ENCODE measurements at regions not wholly inside any gene's neighbourhood (a gene's known extent, or its start where the extent isn't known, plus 50 kb on each side); places are given as distances from the start of the nearest gene placed in this dataset.

DNA sequence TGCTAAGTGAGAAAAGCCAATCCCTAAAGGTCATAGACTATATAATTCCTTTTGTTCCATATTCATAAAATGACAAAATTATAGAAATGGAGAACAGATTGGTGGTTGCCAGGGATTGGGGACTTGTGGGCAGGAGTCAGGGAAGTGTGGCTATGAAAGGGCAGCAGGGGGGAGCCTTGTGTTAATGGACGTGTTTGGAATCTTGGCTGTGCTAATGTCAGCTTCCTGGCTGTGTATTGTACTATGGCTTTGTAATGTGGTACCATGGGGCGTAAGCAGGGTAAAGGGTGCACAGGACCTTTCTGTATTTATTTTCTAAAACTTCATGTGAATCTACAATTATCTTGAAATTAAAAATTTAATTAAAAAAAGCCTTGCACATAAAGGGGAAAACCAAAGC lies 248.5 kb downstream of the UQCRFS1 start:
- Histone ChIP-seq H2AK5ac (ENCODE audit: insufficient read length, low read length) (no peak overlapping the region), H3K23me2 (ENCODE audit: insufficient read length, low read depth, low read length, poor library complexity, severe bottlenecking) (no peaks in the 10 kb centered on the region), H2BK120ac (ENCODE audit: low read depth, low read length, poor library complexity, severe bottlenecking) (no peak overlapping the region), H3K4me2 (ENCODE audit: insufficient read depth, insufficient read length, low read length) (no peak overlapping the region), H4K5ac (ENCODE audit: insufficient read length, low read depth, low read length) (no peak overlapping the region), H3K79me2 (ENCODE audit: insufficient read depth, low read length) (no peaks in the 10 kb centered on the region; the same call in 1 of the 2 replicates), H4K20me1 (ENCODE audit: control insufficient read depth, insufficient read depth, insufficient read length) (no peaks in the 10 kb centered on the region), H2AFZ (ENCODE audit: low read length) (no peak overlapping the region), H4K91ac (ENCODE audit: insufficient read length, low read depth, low read length) (no peak overlapping the region), H3K4me1 (ENCODE audit: insufficient read depth, low read length) (no peaks in the 10 kb centered on the region), H3K27ac (ENCODE audit: insufficient read length, low read depth, low read length) (no peak overlapping the region), H2BK20ac (ENCODE audit: low read depth, low read length, poor library complexity, severe bottlenecking) (no peak overlapping the region), H3K23ac (ENCODE audit: insufficient read length, low read depth, low read length) (no peak overlapping the region), H3K9me3 (ENCODE audit: control insufficient read depth, low read depth, low read length) (no peaks in the 10 kb centered on the region), H2BK12ac (ENCODE audit: insufficient read length, low read depth, low read length) (no peak overlapping the region), H3K18ac (ENCODE audit: insufficient read length, low read depth, low read length) (no peak overlapping the region), H4K8ac (replicated peaks; ENCODE audit: insufficient read length, low read depth, low read length) (no peak overlapping the region), H3K4ac (ENCODE audit: low read depth, low read length) (no peak overlapping the region), H3K56ac (ENCODE audit: insufficient read length, low read depth, low read length) (no peak overlapping the region), H3K9ac (ENCODE audit: extremely low read depth, insufficient read length, low read length) (no peak overlapping the region), H2BK5ac (ENCODE audit: insufficient read length, low read length) (no peak overlapping the region), H3K79me1 (ENCODE audit: insufficient read depth, low read depth, low read length, poor library complexity, severe bottlenecking) (no peaks in the 10 kb centered on the region), H3T11ph (ENCODE audit: low read length) (no peak overlapping the region), H3K14ac (ENCODE audit: insufficient read depth, low read length) (no peak overlapping the region), H3K27me3 (ENCODE audit: insufficient read depth, low read length) (no peaks in the 10 kb centered on the region), H2BK15ac (ENCODE audit: low read depth, low read length) (no peak overlapping the region)
- Mint-ChIP-seq H3K36me3 (ENCODE audit: insufficient read depth in 1 of 3, low read depth in 3 of 3) (no peaks in the 10 kb centered on the region), H3K27me3 (ENCODE audit: low read depth) (peaks cover 2% of the 10 kb centered on the region; the same call in 1 of the 2 replicates), H3K4me1 (peaks cover 6% of the 10 kb centered on the region in 2 experiments; a peak in 3 of 4 replicates), H3K4me3 (no peak overlapping the region), H3K9me3 (no peaks in the 10 kb centered on the region; a peak in 1 of 5 replicates), H3K27ac (peak overlapping the region in 1 of 3 experiments; percentile 29; a peak in 1 of 7 replicates)
- TF ChIP-seq, protein P1, sequence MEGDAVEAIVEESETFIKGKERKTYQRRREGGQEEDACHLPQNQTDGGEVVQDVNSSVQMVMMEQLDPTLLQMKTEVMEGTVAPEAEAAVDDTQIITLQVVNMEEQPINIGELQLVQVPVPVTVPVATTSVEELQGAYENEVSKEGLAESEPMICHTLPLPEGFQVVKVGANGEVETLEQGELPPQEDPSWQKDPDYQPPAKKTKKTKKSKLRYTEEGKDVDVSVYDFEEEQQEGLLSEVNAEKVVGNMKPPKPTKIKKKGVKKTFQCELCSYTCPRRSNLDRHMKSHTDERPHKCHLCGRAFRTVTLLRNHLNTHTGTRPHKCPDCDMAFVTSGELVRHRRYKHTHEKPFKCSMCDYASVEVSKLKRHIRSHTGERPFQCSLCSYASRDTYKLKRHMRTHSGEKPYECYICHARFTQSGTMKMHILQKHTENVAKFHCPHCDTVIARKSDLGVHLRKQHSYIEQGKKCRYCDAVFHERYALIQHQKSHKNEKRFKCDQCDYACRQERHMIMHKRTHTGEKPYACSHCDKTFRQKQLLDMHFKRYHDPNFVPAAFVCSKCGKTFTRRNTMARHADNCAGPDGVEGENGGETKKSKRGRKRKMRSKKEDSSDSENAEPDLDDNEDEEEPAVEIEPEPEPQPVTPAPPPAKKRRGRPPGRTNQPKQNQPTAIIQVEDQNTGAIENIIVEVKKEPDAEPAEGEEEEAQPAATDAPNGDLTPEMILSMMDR (conservative IDR thresholded peaks at IDR 0.05) = no peak
- no CpG with 5 or more reads among the region's 2 CpGs for WGBS (ENCODE audit: extremely low coverage, insufficient read length, low lambda C conversion rate)
- DNase-seq = no peak
